Left lobe of liver (tissue), 2 donors: ENCODE measurements at regions not wholly inside any gene's neighbourhood (a gene's known extent, or its start where the extent isn't known, plus 50 kb on each side); places are given as distances from the start of the nearest gene placed in this dataset.
"Not testable (repeated sequence)": the region's sequence is repeated elsewhere in the genome, so short reads cannot be mapped to it uniquely, and the experiment has no call there.

Experiments used
- ATAC-seq: fragments of 200-7000 bp; cut with Tn5 transposase; one replicate; pipeline ENCODE4 v1.9.1; 2020; ENCODE audit warnings: mild to moderate bottlenecking, moderate library complexity
- DNase-seq: peaks from one replicate; pipeline ENCODE4 v3.0.0-alpha.2; 2020; ENCODE audit warnings: low spot score
- donor health status: DM: no; HTN: no; CAD: no; lungs with moderate emphysema.
- donor health status: DM: no; HTN: yes; CAD: no.

GRCh38 chr18:24613896-24614640, 153.6 kb downstream of the HRH4 start:
- DNase-seq (no peak), ATAC-seq (no peak)

- no peak for DNase-seq
- ATAC-seq, result no peak
Measured at GRCh38 chr18:24616653-24617052, 156.2 kb downstream of the HRH4 start.

- not testable (repeated sequence) for ATAC-seq, DNase-seq
Measured at GRCh38 chr18:24624421-24624820, 164.0 kb downstream of the HRH4 start.

GRCh38 chr18:24627644-24628315, 167.3 kb downstream of the HRH4 start:
- ATAC-seq, result no peak
- DNase-seq, result no peak

GRCh38 chr18:24628326-24628725, 167.9 kb downstream of the HRH4 start:
- ATAC-seq (no peak), DNase-seq (no peak)

- no peak for DNase-seq
- no peak for ATAC-seq
Measured at GRCh38 chr18:24629921-24630320, 169.5 kb downstream of the HRH4 start.

GRCh38 chr18:24630346-24630880, 170.0 kb downstream of the HRH4 start:
- ATAC-seq, result no peak
- no peak for DNase-seq

- no peak for DNase-seq
- no peak for ATAC-seq
Measured at GRCh38 chr18:24631243-24632025, 171.0 kb downstream of the HRH4 start.

- DNase-seq (no peak), ATAC-seq (no peak)
Measured at GRCh38 chr18:24632158-24632988, 171.9 kb downstream of the HRH4 start.

- ATAC-seq (no peak), DNase-seq (no peak)
Measured at GRCh38 chr18:24633121-24633520, 172.7 kb downstream of the HRH4 start.

- no peak for DNase-seq
- ATAC-seq, result no peak
Measured at GRCh38 chr18:24649571-24649970, 189.1 kb downstream of the HRH4 start.

- DNase-seq, result no peak
- ATAC-seq, result no peak
Measured at GRCh38 chr18:24651434-24651833, 191.0 kb downstream of the HRH4 start.

- no peak for ATAC-seq
Measured at GRCh38 chr18:24656050-24656449, 195.6 kb downstream of the HRH4 start.

GRCh38 chr18:24656551-24657443, 196.4 kb downstream of the HRH4 start:
- ATAC-seq, result no peak
- no peak for DNase-seq

More at GRCh38 chr18:24656050-24656449, 195.6 kb downstream of the HRH4 start:
- no peak for DNase-seq

GRCh38 chr18:24657444-24657842, 197.0 kb downstream of the HRH4 start:
- ATAC-seq, result no peak
- no peak for DNase-seq

GRCh38 chr18:24658302-24658701, 197.9 kb downstream of the HRH4 start:
- ATAC-seq, result no peak
- no peak for DNase-seq

- no peak for DNase-seq
- no peak for ATAC-seq
Measured at GRCh38 chr18:24659827-24660720, 199.6 kb downstream of the HRH4 start.

GRCh38 chr18:24660956-24661355, 200.5 kb downstream of the HRH4 start:
- no peak for DNase-seq
- ATAC-seq, result no peak
